HCT116 (cell line): ENCODE measurements at regions not wholly inside any gene's neighbourhood (a gene's known extent, or its start where the extent isn't known, plus 50 kb on each side); places are given as distances from the start of the nearest gene placed in this dataset.

Experiments
- ATAC-seq: fragments of 200-7000 bp; cut with Tn5 transposase; 2 replicates; pipeline ENCODE4 v1.9.1; 2020; ENCODE audit warnings: mild to moderate bottlenecking, moderate library complexity
- BruUV-seq: library from RNA; stranded (reverse); fragments of 400-500 nt; replicated peaks from 2 replicates; lab custom pipeline; 2021; lab: Mats Ljungman, UMichigan
- CTCF ChIA-PET: fragments of 300-600 bp; sonication (Branson Sonifier 250); formaldehyde crosslinking; loops from one replicate; lab custom pipeline; 2021; ENCODE audit warnings: antibody characterized with exemption; lab: Charles Lee
- POLR2A ChIA-PET: fragments of 300-600, 350-600 bp; sonication (Branson Sonifier 250); formaldehyde crosslinking; loops from one replicate; lab custom pipeline; 2021; ENCODE audit warnings: antibody characterized with exemption; lab: Charles Lee
- RAD21 ChIA-PET, 2 experiments: fragments of 300-600 bp; sonication (Branson Sonifier 250); formaldehyde crosslinking; loops; one replicate each; lab custom pipeline; 2023; ENCODE audit warnings: low total read pairs in 2 of 2; ENCODE audit not compliant: uncharacterized antibody in 2 of 2, unreplicated experiment in 2 of 2, low non-redundant PET in 1 of 2; lab: Charles Lee
- DNase-seq: peaks from one replicate; pipeline ENCODE4 v3.0.0-alpha.2; 2010; ENCODE audit warnings: low read depth, low spot score
- H2AFZ ChIP-seq: fragments of 200-600 bp; shearing (Covaris generic), sonication (generic); 2 replicates; pipeline ENCODE4 v1.6.1; 2017; ENCODE audit warnings: low read depth, mixed run types, mixed read lengths, antibody characterized with exemption, low read length; ENCODE audit not compliant: poor library complexity, severe bottlenecking
- H3K27ac ChIP-seq: 2 replicates; pipeline ENCODE4 v1.5.1; 2012; ENCODE audit warnings: low read depth, low read length
- H3K27me3 ChIP-seq: fragments of 200-600 bp; sonication (generic); 2 replicates; pipeline ENCODE4 v1.6.1; 2016; ENCODE audit warnings: mixed run types, low read length, mixed read lengths; ENCODE audit not compliant: insufficient read depth
- H3K36me3 ChIP-seq, 2 experiments: fragments of 200-500 bp in 1 of 2; fragments of 200-600 bp in 1 of 2; sonication (Bioruptor generic) in 1 of 2; sonication (generic) in 1 of 2; 2 replicates each; pipeline versions ENCODE4 v1.5.1 to v1.6.1; 2014 to 2016; ENCODE audit warnings: low read length in 2 of 2, inconsistent platforms in 1 of 2, mixed read lengths in 1 of 2, mixed run types in 1 of 2; ENCODE audit not compliant: insufficient read depth in 2 of 2, control insufficient read depth in 1 of 2
- H3K4me1 ChIP-seq, 2 experiments: fragments of 200-600 bp in 1 of 2; sonication (generic) in 1 of 2; 2 replicates each; pipeline versions ENCODE4 v1.5.1 to v1.6.1; 2012 to 2017; ENCODE audit warnings: low read length in 2 of 2, inconsistent platforms in 1 of 2, mild to moderate bottlenecking in 1 of 2, mixed read lengths in 1 of 2, mixed run types in 1 of 2, moderate library complexity in 1 of 2; ENCODE audit not compliant: insufficient read depth in 2 of 2, control insufficient read depth in 1 of 2
- H3K4me2 ChIP-seq: fragments of 200-600 bp; sonication (generic); 2 replicates; pipeline ENCODE4 v1.6.1; 2017; ENCODE audit warnings: mixed run types, low read length, mixed read lengths
- H3K4me3 ChIP-seq, 2 experiments: fragments of 200-600 bp in 1 of 2; sonication (generic) in 1 of 2; replicated peaks in 1 of 2; 2 replicates each; pipeline ENCODE4 v1.5.1; 2011 to 2016; ENCODE audit warnings: low read length in 2 of 2, control low read depth in 1 of 2, low read depth in 1 of 2, mild to moderate bottlenecking in 1 of 2, mixed read lengths in 1 of 2, mixed run types in 1 of 2
- H3K79me2 ChIP-seq: fragments of 200-600 bp; sonication (generic); 2 replicates; pipeline ENCODE4 v1.6.1; 2017; ENCODE audit warnings: mild to moderate bottlenecking, mixed run types, low read length, moderate library complexity, mixed read lengths; ENCODE audit not compliant: insufficient read depth
- H3K9ac ChIP-seq: fragments of 200-600 bp; sonication (generic); 2 replicates; pipeline ENCODE4 v1.6.1; 2016; ENCODE audit warnings: low read length, mixed read lengths
- H3K9me2 ChIP-seq: fragments of 200-600 bp; sonication (generic), shearing (Covaris generic); 2 replicates; pipeline ENCODE4 v1.6.1; 2017; ENCODE audit warnings: mixed run types, mild to moderate bottlenecking, moderate library complexity; ENCODE audit not compliant: insufficient read depth
- H3K9me3 ChIP-seq, 2 experiments: fragments of 200-500 bp in 1 of 2; fragments of 200-600 bp in 1 of 2; sonication (Bioruptor generic) in 1 of 2; sonication (generic) in 1 of 2; 2 replicates each; pipeline ENCODE4 v1.6.1; 2014 to 2017; ENCODE audit warnings: low read length in 2 of 2, mixed read lengths in 2 of 2, inconsistent platforms in 1 of 2, low read depth in 1 of 2, mild to moderate bottlenecking in 1 of 2, mixed run types in 1 of 2, moderate library complexity in 1 of 2; ENCODE audit not compliant: control insufficient read depth in 1 of 2, insufficient read depth in 1 of 2
- H4K20me1 ChIP-seq: fragments of 200-600 bp; sonication (generic), shearing (Covaris generic); 2 replicates; pipeline ENCODE4 v1.6.1; 2017; ENCODE audit warnings: mixed run types, mild to moderate bottlenecking, moderate library complexity; ENCODE audit not compliant: insufficient read depth
- CBX3 ChIP-seq: IDR thresholded peaks from 2 replicates; pipeline ENCODE4 v1.6.1; 2012; ENCODE audit warnings: low read depth
- CEBPB ChIP-seq: IDR thresholded peaks from 2 replicates; pipeline ENCODE4 v1.6.1; 2012; ENCODE audit warnings: low read depth
- FOSL1 ChIP-seq: IDR thresholded peaks from 2 replicates; pipeline ENCODE4 v1.6.1; 2012; ENCODE audit warnings: low read depth
- JUND ChIP-seq: IDR thresholded peaks from 2 replicates; pipeline ENCODE4 v1.6.1; 2012
- POLR2A ChIP-seq: IDR thresholded peaks from 2 replicates; pipeline ENCODE4 v1.7.0; 2011; ENCODE audit warnings: borderline replicate concordance; ENCODE audit not compliant: insufficient read depth, insufficient read length; ENCODE audit errors: extremely low read depth
- SRF ChIP-seq: IDR thresholded peaks from 2 replicates; pipeline ENCODE4 v1.6.1; 2012; ENCODE audit warnings: low read depth
- intact Hi-C: fragments of 100-400 bp; cut with micrococcal nuclease; formaldehyde crosslinking; loops from 2 replicates; pipeline ENCODE4 v1.10.0; 2022

DNA sequence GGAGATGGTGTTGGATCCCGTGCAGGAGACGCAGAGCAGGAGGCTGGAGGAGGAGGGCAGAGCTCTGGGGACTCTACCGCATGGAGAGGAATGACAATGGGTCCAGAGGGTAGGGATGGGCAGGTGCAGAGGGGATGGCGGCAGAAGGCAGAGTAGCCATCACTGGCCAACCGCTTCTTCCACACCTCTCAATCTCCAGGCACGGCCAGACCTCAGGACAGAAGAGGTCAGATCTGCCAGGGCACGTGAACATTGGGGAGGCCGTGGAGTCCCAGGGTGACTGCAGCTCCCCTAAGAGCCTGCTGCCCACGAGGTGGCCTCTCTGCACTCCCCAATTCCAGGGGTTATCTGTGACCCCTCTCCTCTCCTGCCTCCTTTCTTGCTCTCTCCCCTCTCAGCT, 162.7 kb upstream of the HDAC4 start:
- TF ChIP-seq CEBPB (no peak), POLR2A (no peak), FOSL1 (no peak), JUND (no peak)
- TF ChIP-seq, all 23 proteins: peak for 0
- RAD21 ChIA-PET, result no interaction called here

DNA sequence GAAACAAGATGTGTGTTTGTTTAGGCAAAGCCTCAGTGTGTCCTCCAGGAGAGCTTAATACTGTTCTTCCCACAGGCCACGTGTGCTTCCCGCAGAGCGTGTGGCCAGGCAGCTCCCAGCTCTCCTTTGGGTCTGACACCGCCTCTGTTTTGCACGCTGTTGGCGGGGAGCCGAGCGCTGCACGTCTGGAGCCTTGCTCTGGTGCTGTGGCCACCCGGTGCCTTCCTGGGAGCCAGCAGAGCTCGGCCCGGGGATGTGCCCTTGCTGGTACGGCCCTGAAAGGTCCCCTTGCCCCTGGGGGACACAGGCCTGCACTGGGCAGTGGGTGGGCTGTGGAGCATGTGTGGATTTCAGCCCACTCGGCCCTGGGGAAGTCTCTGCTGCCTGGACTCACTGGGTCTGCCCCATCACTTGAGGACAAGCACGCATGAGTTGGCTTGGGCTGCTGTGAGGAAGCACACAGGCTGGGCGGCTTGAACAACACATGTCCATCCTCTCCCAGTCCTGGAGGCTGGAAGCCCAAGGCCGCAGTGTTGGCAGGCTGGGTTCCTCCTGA, 160.7 kb upstream of the HDAC4 start:
- Histone ChIP-seq H3K36me3 (no peaks in the 10 kb centered on the region), H3K4me1 (peaks cover 0 to 7% of the 10 kb centered on the region in 2 experiments; a peak in 1 of 4 replicates), H3K9me3 (no peaks in the 10 kb centered on the region), H3K4me2 (no peak overlapping the region), H3K4me3 (no peak overlapping the region), H4K20me1 (no peaks in the 10 kb centered on the region), H2AFZ (no peak overlapping the region)
- ChIA-PET POLR2A (no interaction called here), RAD21 (no interaction called here), CTCF (no interaction called here)
- DNase-seq, result no peak
- no peak for ATAC-seq
- intact Hi-C loops, result no loop called here
- no TSS peak for BruUV-seq
- no peak for TF ChIP-seq CBX3
- no peak for TF ChIP-seq SRF
- TF ChIP-seq, all 23 proteins: peak for 0
- Histone ChIP-seq H3K27ac (no peak overlapping the region), H3K9me2 (no peaks in the 10 kb centered on the region), H3K9ac (no peak overlapping the region), H3K27me3 (peaks cover 15% of the 10 kb centered on the region; the same call in 1 of the 2 replicates), H3K79me2 (no peaks in the 10 kb centered on the region)

More for the DNA sequence above, 162.7 kb upstream of the HDAC4 start:
- Histone ChIP-seq H3K4me2 (no peak overlapping the region), H4K20me1 (no peaks in the 10 kb centered on the region), H3K79me2 (no peaks in the 10 kb centered on the region), H3K27ac (no peak overlapping the region), H3K36me3 (no peaks in the 10 kb centered on the region), H3K9me2 (no peaks in the 10 kb centered on the region), H3K9ac (no peak overlapping the region), H3K4me1 (peaks cover 0 to 5% of the 10 kb centered on the region in 2 experiments; a peak in 1 of 4 replicates), H3K9me3 (no peaks in the 10 kb centered on the region), H2AFZ (no peak overlapping the region), H3K27me3 (peaks cover 18% of the 10 kb centered on the region; the same call in 1 of the 2 replicates), H3K4me3 (no peak overlapping the region)
- CTCF ChIA-PET, result no interaction called here
- DNase-seq, result no peak
- no TSS peak for BruUV-seq
- POLR2A ChIA-PET, result no interaction called here
- ATAC-seq, result no peak
- intact Hi-C loops, result no loop called here
